ENCODE measurements at regions not wholly inside any gene's neighbourhood (a gene's known extent, or its start where the extent isn't known, plus 50 kb on each side); places are given as distances from the start of the nearest gene placed in this dataset.

- Histone ChIP-seq H3K36me3 (replicated peaks in 1 of 2; ENCODE audit: control insufficient read depth in 1 of 2, insufficient read depth in 2 of 2, low read length in 2 of 2) (no peaks in the 10 kb centered on the region), H3K4me3 (replicated peaks in 1 of 3; ENCODE audit: insufficient read depth in 1 of 3, low read depth in 2 of 3, low read length in 3 of 3) (no peak overlapping the region), H2AFZ (ENCODE audit: low read length) (no peak overlapping the region), H3K9me3 (ENCODE audit: low read length) (no peaks in the 10 kb centered on the region), H3K79me2 (ENCODE audit: insufficient read depth, low read length) (no peaks in the 10 kb centered on the region), H3K27me3 (ENCODE audit: control insufficient read depth in 1 of 2, insufficient read depth in 2 of 2, low read length in 2 of 2) (no peaks in the 10 kb centered on the region; a peak in 1 of 5 replicates), H3K4me1 (ENCODE audit: insufficient read depth, low read length) (no peaks in the 10 kb centered on the region), H3K4me2 (ENCODE audit: low read depth, low read length) (no peak overlapping the region), H4K20me1 (ENCODE audit: insufficient read depth, low read length) (no peaks in the 10 kb centered on the region), H3K27ac (ENCODE audit: extremely low read length, insufficient read depth, low read length) (no peak overlapping the region), H3K9ac (ENCODE audit: insufficient read depth, low read depth, low read length) (no peak overlapping the region)
- intact Hi-C loops (cut with micrococcal nuclease; ENCODE audit: unreplicated experiment) (no loop called here), in situ Hi-C loops (cut with HindIII; ENCODE audit: extremely low pct_ligation_motif_present, low pct_unique_long_range_greater_than_20kb) (no loop called here)
- CTCF ChIA-PET (ENCODE audit: low intra/inter-chr PET ratio, low total read pairs): no interaction called here
- ATAC-seq (no peak), FAIRE-seq (no peak), DNase-seq (ENCODE audit: low spot score) (no peak)
- POLR2A ChIA-PET: no interaction called here
- WGBS (ENCODE audit: low lambda C conversion rate): 4% methylated on average over 2 of the region's 2 CpGs
- no peak for TF ChIP-seq MAF1 (CRISPR knock-in tag; IDR thresholded peaks at IDR 0.05; ENCODE audit: borderline replicate concordance)
- TF ChIP-seq ZNF770 (CRISPR knock-in tag; IDR thresholded peaks at IDR 0.05): no peak
- no peak for TF ChIP-seq E2F5 (CRISPR knock-in tag; conservative IDR thresholded peaks at IDR 0.05)
- TF ChIP-seq REL (CRISPR knock-in tag; conservative IDR thresholded peaks at IDR 0.05): no peak
- no peak for TF ChIP-seq ZNF800 (CRISPR knock-in tag; IDR thresholded peaks at IDR 0.05)
- no peak for TF ChIP-seq ZNF431 (CRISPR knock-in tag; IDR thresholded peaks at IDR 0.05; ENCODE audit: borderline replicate concordance, low read depth)
- TF ChIP-seq ZNF496 (CRISPR knock-in tag; IDR thresholded peaks at IDR 0.05; ENCODE audit: insufficient replicate concordance): no peak
- TF ChIP-seq ZNF501 (CRISPR knock-in tag; IDR thresholded peaks at IDR 0.05): no peak
- no peak for TF ChIP-seq FOXO4 (CRISPR knock-in tag; conservative IDR thresholded peaks at IDR 0.05)
- TF ChIP-seq ZNF274 (CRISPR knock-in tag; IDR thresholded peaks at IDR 0.05): no peak
- no TSS peak for BruUV-seq (replicated peaks)
Observed at GRCh38 chr5:120748474-120748873, 284.4 kb downstream of the PRR16 start.
